OCI-LY3 (cell line): ENCODE measurements at regions not wholly inside any gene's neighbourhood (a gene's known extent, or its start where the extent isn't known, plus 50 kb on each side); places are given as distances from the start of the nearest gene placed in this dataset.
"Not testable (repeated sequence)": the region's sequence is repeated elsewhere in the genome, so short reads cannot be mapped to it uniquely, and the experiment has no call there.

Source experiments
- EZH2phosphoT487 ChIP-seq: fragments of 200-600 bp; shearing (Covaris generic); IDR thresholded peaks from 2 replicates; pipeline ENCODE4 v1.6.1; 2018; ENCODE audit warnings: antibody characterized with exemption, mixed run types, low read depth
- TF ChIP-seq, protein P1 (sequence below): fragments of 200-600, 300-600 bp; sonication (generic); IDR thresholded peaks from 2 replicates; pipeline ENCODE4 v1.5.1; 2014; ENCODE audit warnings: antibody characterized with exemption, low read length, low read depth

DNA sequence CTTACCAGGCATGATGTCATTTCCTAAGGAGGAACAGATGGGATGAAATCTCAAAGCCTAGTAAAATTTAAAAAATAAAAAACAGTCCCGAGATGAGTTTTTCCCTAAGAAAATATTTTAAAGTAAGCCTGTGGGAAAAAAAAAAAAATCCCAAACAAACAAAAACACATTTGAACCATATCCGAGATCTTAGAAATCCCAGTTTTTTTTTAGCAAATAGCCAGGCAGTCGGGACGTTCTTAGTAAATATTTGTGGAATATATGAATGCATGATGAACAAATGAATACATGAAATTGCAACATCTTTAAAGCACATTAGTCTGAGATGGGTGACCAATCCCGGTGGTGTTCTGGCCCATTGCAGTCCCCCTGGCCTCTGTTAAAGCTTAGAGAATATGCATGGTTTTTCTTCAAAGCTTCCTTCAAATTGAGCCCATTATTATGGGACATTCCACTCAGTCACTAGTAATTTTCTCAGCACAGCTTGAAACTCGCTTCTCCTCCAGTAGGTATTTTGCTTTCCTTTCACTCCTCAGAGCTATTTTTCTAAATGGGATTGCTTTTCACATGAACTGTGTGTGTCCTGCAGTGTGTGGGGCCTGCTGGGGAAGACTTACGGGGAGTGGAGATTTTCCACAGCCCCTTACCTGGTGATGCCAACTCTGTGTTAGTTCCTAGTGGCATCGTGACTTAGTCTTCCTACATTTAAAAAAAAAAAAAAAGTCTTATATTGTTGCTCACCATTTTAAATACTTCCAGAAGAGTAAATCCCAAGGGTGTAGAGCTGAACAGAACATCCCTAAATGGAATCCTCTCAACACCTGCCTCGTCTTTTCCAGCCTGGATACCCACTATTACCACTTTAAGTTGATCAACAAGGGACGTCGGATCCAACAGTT, 255.6 kb upstream of the NBPF12 start:
- TF ChIP-seq, protein P1, sequence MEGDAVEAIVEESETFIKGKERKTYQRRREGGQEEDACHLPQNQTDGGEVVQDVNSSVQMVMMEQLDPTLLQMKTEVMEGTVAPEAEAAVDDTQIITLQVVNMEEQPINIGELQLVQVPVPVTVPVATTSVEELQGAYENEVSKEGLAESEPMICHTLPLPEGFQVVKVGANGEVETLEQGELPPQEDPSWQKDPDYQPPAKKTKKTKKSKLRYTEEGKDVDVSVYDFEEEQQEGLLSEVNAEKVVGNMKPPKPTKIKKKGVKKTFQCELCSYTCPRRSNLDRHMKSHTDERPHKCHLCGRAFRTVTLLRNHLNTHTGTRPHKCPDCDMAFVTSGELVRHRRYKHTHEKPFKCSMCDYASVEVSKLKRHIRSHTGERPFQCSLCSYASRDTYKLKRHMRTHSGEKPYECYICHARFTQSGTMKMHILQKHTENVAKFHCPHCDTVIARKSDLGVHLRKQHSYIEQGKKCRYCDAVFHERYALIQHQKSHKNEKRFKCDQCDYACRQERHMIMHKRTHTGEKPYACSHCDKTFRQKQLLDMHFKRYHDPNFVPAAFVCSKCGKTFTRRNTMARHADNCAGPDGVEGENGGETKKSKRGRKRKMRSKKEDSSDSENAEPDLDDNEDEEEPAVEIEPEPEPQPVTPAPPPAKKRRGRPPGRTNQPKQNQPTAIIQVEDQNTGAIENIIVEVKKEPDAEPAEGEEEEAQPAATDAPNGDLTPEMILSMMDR = not testable (repeated sequence)
- TF ChIP-seq EZH2phosphoT487 = not testable (repeated sequence)
